Nephron (organoid): ENCODE measurements at regions not wholly inside any gene's neighbourhood (a gene's known extent, or its start where the extent isn't known, plus 50 kb on each side); places are given as distances from the start of the nearest gene placed in this dataset.

Experiments used
- H3K27ac Mint-ChIP-seq, 3 experiments: 2 replicates each; pipeline ENCODE4 v1.8.0; 2020; ENCODE audit warnings: mixed read lengths in 3 of 3, mild to moderate bottlenecking in 2 of 3, moderate library complexity in 1 of 3
- H3K27me3 Mint-ChIP-seq: 2 replicates; pipeline ENCODE4 v1.8.0; 2021; ENCODE audit warnings: low read depth, mild to moderate bottlenecking, moderate library complexity, mixed read lengths
- H3K36me3 Mint-ChIP-seq: 2 replicates; pipeline ENCODE4 v1.8.0; 2020; ENCODE audit warnings: low read depth, mixed read lengths
- H3K4me1 Mint-ChIP-seq: 2 replicates; pipeline ENCODE4 v1.8.0; 2020; ENCODE audit warnings: mixed read lengths
- H3K4me3 Mint-ChIP-seq, 3 experiments: 2 replicates each; pipeline ENCODE4 v1.8.0; 2020; ENCODE audit warnings: mild to moderate bottlenecking in 3 of 3, mixed read lengths in 3 of 3, moderate library complexity in 2 of 3
- H3K9me3 Mint-ChIP-seq: 2 replicates; pipeline ENCODE4 v1.8.0; 2020; ENCODE audit warnings: mixed read lengths
- TF ChIP-seq, protein P1 (sequence below), 3 experiments: fragments of 200-600 bp; sonication (generic); IDR thresholded peaks; one replicate each; pipeline ENCODE4 v1.5.0; 2021; ENCODE audit warnings: antibody characterized with exemption in 3 of 3; ENCODE audit not compliant: unreplicated experiment in 3 of 3

DNA sequence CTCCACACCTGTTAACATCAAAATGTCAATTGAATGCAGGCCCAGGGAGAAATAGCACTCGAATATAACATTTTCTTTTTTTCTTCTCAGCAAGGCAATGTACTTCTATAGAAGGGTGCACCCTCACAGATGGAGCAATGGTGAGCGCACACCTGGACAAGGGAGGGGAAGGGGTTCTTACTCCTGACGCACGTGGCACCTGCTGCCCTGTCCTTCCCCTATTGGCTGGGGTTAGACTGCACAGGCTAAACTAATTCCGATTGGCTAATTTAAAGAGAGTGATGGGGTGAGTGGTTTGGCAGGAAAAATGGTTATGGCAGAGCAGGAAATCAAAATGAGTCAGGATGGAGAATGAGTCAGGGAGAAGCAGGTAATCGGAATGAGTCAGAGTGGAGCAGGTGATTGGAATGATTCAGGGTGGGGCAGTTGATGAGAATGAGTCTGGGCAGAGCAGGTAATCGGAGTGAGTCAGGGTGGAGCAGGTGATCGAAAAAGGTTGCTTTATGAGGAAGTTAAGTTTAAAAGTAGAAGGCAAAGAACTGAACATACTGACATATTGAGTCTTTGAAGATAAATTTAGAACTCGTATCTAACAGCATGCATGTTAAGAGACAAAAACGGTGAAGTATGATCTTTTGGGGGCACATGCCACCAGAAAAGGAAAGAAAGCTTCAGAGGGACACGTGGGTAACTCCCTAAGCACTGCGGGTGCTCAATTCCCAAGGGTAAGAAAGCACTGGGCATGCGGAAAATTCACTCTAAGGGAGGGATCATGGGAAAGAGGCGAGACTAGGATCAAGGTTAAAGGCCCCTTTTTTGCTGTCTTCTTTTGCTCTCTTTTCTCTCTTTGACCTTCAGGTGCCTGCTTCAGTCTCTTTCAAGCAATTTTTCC is 72.9 kb upstream of the GALNT15 start:
- no peaks in the 10 kb centered on the region for H3K9me3 Mint-ChIP-seq
- H3K27me3 Mint-ChIP-seq, result peaks cover 3% of the 10 kb centered on the region
- no peak overlapping the region for H3K4me3 Mint-ChIP-seq
- no peaks in the 10 kb centered on the region for H3K4me1 Mint-ChIP-seq
- H3K36me3 Mint-ChIP-seq, result no peaks in the 10 kb centered on the region
- TF ChIP-seq, protein P1, sequence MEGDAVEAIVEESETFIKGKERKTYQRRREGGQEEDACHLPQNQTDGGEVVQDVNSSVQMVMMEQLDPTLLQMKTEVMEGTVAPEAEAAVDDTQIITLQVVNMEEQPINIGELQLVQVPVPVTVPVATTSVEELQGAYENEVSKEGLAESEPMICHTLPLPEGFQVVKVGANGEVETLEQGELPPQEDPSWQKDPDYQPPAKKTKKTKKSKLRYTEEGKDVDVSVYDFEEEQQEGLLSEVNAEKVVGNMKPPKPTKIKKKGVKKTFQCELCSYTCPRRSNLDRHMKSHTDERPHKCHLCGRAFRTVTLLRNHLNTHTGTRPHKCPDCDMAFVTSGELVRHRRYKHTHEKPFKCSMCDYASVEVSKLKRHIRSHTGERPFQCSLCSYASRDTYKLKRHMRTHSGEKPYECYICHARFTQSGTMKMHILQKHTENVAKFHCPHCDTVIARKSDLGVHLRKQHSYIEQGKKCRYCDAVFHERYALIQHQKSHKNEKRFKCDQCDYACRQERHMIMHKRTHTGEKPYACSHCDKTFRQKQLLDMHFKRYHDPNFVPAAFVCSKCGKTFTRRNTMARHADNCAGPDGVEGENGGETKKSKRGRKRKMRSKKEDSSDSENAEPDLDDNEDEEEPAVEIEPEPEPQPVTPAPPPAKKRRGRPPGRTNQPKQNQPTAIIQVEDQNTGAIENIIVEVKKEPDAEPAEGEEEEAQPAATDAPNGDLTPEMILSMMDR (IDR thresholded peaks at IDR 0.05; ENCODE audit: unreplicated experiment in 3 of 3), result no peak
- H3K27ac Mint-ChIP-seq, result peak overlapping the region in 1 of 3 experiments; percentile 3

DNA sequence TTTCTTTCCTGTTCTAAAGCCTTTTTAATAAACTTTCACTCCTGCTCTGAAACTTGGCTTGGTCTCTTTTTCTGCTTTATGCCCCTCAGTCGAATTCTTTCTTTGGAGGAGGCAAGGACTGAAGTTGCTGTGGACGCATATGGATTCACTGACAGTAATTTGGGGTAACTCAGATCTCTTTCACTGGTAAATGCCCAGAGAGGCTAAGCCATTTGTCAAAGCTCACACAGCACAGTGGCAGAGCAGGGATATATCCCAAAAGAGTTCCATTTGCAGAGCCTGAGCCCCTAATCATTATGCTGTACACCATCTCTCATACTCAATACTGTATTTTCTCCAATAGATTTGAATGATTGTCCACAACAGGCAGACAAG is 72.3 kb upstream of the GALNT15 start:
- H3K9me3 Mint-ChIP-seq, result no peaks in the 10 kb centered on the region
- TF ChIP-seq, protein P1 (IDR thresholded peaks at IDR 0.05; ENCODE audit: unreplicated experiment in 3 of 3), result no peak
- no peaks in the 10 kb centered on the region for H3K36me3 Mint-ChIP-seq
- peaks cover 3% of the 10 kb centered on the region for H3K27me3 Mint-ChIP-seq
- H3K27ac Mint-ChIP-seq, result no peak overlapping the region
- H3K4me3 Mint-ChIP-seq, result no peak overlapping the region
- H3K4me1 Mint-ChIP-seq, result no peaks in the 10 kb centered on the region

DNA sequence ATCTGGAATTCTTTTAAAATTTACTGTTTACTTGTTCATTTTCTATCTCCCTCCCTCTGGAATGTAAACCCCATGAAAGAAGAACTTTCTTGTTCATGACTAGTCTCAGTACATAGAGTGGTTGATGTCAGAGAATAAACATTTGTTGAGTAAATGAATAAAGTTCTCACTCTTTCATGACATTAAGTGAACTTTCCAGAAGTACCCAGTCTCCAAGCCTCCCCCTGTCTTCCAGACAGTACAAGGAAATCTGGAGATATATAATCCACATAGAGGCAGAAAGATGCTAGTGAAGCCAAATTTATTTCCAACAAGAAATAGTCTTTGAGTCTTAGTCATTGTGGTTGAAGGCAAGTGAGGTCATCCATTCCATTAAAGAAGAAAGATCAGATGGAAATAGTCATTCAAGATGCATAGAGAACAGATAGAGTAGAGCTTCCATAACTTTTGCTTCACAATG is 71.5 kb upstream of the GALNT15 start:
- Mint-ChIP-seq H3K27me3 (peaks cover 3% of the 10 kb centered on the region), H3K9me3 (no peaks in the 10 kb centered on the region), H3K27ac (no peak overlapping the region), H3K36me3 (no peaks in the 10 kb centered on the region), H3K4me1 (no peaks in the 10 kb centered on the region), H3K4me3 (no peak overlapping the region)
- TF ChIP-seq, protein P1 (IDR thresholded peaks at IDR 0.05; ENCODE audit: unreplicated experiment in 3 of 3), result no peak

DNA sequence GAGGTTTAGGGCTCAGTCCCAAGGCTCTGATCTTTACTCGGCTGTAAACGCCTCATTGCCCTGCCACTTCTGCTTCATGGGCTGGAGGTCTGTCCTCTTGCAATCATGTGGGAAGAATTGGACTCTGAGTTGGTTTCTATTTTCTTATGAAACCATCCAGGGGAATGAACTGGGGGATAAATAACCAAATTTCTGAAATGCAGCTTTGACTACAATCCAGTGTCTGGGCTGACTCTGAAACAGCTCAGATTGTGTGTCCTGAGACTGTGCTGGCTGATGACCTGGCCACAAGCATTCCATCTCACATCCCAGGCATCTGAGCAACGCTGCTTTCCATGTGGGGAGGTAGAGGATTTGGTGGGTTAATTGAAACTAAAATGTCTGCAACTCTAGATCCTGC is 71.0 kb upstream of the GALNT15 start:
- Mint-ChIP-seq H3K36me3 (no peaks in the 10 kb centered on the region), H3K4me3 (no peak overlapping the region), H3K9me3 (no peaks in the 10 kb centered on the region), H3K27me3 (peaks cover 3% of the 10 kb centered on the region), H3K27ac (no peak overlapping the region), H3K4me1 (no peaks in the 10 kb centered on the region)
- TF ChIP-seq, protein P1 (IDR thresholded peaks at IDR 0.05; ENCODE audit: unreplicated experiment in 3 of 3), result no peak

DNA sequence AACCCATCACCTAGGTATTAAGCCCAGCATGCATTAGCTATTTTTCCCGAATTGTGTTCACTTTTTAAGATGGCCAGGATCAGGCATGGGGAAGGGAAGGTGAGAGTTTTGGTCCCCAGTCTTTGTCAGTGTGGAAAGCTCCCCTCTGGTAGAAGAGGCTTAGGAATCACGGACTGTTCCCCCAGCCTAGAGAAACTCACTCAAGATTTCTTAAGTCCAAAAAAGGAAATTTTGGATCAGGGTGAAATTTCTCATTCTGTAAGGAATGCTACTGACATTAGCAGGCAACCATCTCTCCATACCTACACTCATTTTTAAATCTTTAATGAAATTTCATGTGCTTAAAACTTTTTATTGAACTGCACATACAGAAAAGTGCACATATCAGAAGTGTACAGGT is 70.3 kb upstream of the GALNT15 start:
- no peaks in the 10 kb centered on the region for H3K9me3 Mint-ChIP-seq

More for the DNA sequence above, 70.3 kb upstream of the GALNT15 start:
- Mint-ChIP-seq H3K27me3 (peaks cover 3% of the 10 kb centered on the region), H3K36me3 (no peaks in the 10 kb centered on the region), H3K27ac (no peak overlapping the region), H3K4me1 (no peaks in the 10 kb centered on the region), H3K4me3 (no peak overlapping the region)
- TF ChIP-seq, protein P1 (IDR thresholded peaks at IDR 0.05; ENCODE audit: unreplicated experiment in 3 of 3), result no peak
